Colonic mucosa (tissue), 4 donors: ENCODE measurements at regions not wholly inside any gene's neighbourhood (a gene's known extent, or its start where the extent isn't known, plus 50 kb on each side); places are given as distances from the start of the nearest gene placed in this dataset.

ENCODE experiments used
- DNase-seq: peaks from one replicate; pipeline ENCODE4 v3.0.0-alpha.2; 2020
- H3K27ac ChIP-seq: fragments of 200-600 bp; one replicate; pipeline ENCODE4 v1.8.0; 2021
- H3K27me3 ChIP-seq: fragments of 200-600 bp; one replicate; pipeline ENCODE4 v1.8.0; 2021
- H3K36me3 ChIP-seq: fragments of 200-600 bp; one replicate; pipeline ENCODE4 v1.8.0; 2021
- H3K4me1 ChIP-seq: fragments of 200-600 bp; one replicate; pipeline ENCODE4 v1.8.0; 2021; ENCODE audit warnings: mild to moderate bottlenecking
- H3K4me3 ChIP-seq: fragments of 200-600 bp; one replicate; pipeline ENCODE4 v1.8.0; 2021
- H3K9ac ChIP-seq, 2 donors: one replicate each; pipeline ENCODE4 v1.7.0; 2013; ENCODE audit warnings: control low read depth in 2 of 2, low read depth in 2 of 2, low read length in 2 of 2
- H3K9me3 ChIP-seq: fragments of 200-600 bp; one replicate; pipeline ENCODE4 v1.8.0; 2021
- CTCF ChIP-seq: fragments of 200-600 bp; IDR thresholded peaks from one replicate; pipeline ENCODE4 v1.8.0; 2022; ENCODE audit warnings: antibody characterized with exemption, mild to moderate bottlenecking
- intact Hi-C: fragments of 100-400 bp; cut with DNase I; formaldehyde crosslinking; loops from one replicate; pipeline ENCODE4 v1.14.1; 2022
- donor health status: healthy.
- donor health status: DM: no; HTN: no; CAD: no.
- donor health status: DM: no; HTN: no; CAD: no.

DNA sequence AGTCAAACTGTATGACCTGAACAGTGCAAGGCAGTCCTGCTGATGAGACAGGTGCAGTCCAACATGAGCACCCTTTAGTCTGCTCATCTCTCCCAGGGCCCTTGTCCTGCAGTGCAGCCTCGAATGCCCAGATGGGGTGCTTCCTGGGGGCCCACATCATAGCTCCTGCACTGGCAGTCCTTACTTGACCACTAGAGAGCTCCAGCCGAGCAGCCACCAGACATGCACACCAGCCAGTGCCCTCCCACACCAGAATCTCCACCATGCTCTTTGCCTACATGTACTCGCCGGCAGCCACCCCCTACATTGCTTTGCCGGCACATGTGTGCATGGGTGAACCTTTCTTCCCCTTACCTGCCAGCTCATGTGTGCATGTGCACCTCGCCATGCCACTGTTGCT, 188.8 kb upstream of the GULP1 start:
- no peak for DNase-seq
- H3K36me3 ChIP-seq: no peaks in the 10 kb centered on the region
- H3K27me3 ChIP-seq: no peaks in the 10 kb centered on the region
- H3K27ac ChIP-seq: no peak overlapping the region
- H3K9me3 ChIP-seq: no peaks in the 10 kb centered on the region
- H3K4me3 ChIP-seq: no peak overlapping the region
- intact Hi-C loops: no loop called here
- no peak overlapping the region for H3K9ac ChIP-seq
- H3K4me1 ChIP-seq: no peaks in the 10 kb centered on the region
- TF ChIP-seq CTCF: no peak

- intact Hi-C loops: no loop called here
- Histone ChIP-seq H3K9ac (no peak overlapping the region), H3K9me3 (no peaks in the 10 kb centered on the region), H3K4me3 (no peak overlapping the region), H3K4me1 (no peaks in the 10 kb centered on the region), H3K27me3 (no peaks in the 10 kb centered on the region), H3K36me3 (no peaks in the 10 kb centered on the region), H3K27ac (no peak overlapping the region)
- TF ChIP-seq CTCF: no peak
- DNase-seq: no peak
These were observed 177.7 kb upstream of the GULP1 start for GRCh38 chr2:188114014-188114413.

DNA sequence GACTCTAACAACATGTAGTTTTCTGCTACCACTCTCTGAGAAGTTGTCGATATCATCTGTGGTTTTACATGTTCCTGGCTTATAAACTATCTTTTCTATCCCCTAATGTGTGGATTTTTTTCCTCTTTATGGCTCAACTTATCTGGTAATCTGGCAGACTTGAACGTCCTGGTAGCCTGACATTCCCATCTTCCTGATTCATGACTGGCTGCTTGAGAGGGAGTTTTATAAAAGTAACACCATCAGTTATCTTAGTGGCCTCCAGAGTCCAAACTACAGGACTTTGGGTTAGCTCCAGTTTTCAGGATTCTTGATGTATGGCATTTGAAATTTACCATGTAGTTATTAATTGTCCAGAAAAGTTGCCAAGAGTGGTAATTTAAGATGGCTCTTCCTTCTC, 174.0 kb upstream of the GULP1 start:
- Histone ChIP-seq H3K36me3 (no peaks in the 10 kb centered on the region), H3K9me3 (no peaks in the 10 kb centered on the region), H3K27ac (no peak overlapping the region), H3K4me3 (no peak overlapping the region), H3K9ac (no peak overlapping the region), H3K27me3 (no peaks in the 10 kb centered on the region), H3K4me1 (no peaks in the 10 kb centered on the region)
- TF ChIP-seq CTCF: no peak
- intact Hi-C loops: no loop called here
- DNase-seq: no peak

DNA sequence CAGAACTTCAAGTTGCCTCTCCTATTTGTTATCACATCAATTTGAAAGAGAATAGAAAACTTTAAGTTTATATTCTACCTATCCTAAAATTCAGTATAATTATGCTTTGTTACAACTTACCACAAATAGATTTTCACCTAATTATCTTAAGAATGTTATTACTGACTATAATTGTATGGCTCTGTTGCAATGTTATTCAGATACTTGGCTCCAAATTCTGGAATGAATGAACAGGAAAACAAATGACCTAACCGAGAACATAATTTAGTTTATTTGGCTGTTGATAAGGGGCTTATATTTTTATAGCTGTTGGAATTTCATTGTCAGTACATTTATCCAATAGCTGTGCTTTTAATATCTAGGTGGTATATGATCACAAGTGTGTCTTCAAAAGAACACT, 173.2 kb upstream of the GULP1 start:
- H3K36me3 ChIP-seq: no peaks in the 10 kb centered on the region
- H3K9ac ChIP-seq: no peak overlapping the region
- no peaks in the 10 kb centered on the region for H3K9me3 ChIP-seq
- no peak for TF ChIP-seq CTCF
- no peaks in the 10 kb centered on the region for H3K4me1 ChIP-seq
- no peak overlapping the region for H3K27ac ChIP-seq
- no peaks in the 10 kb centered on the region for H3K27me3 ChIP-seq
- intact Hi-C loops: no loop called here
- no peak overlapping the region for H3K4me3 ChIP-seq
- DNase-seq: no peak

- Histone ChIP-seq H3K4me1 (no peaks in the 10 kb centered on the region), H3K36me3 (no peaks in the 10 kb centered on the region), H3K4me3 (no peak overlapping the region), H3K9me3 (no peaks in the 10 kb centered on the region), H3K9ac (no peak overlapping the region), H3K27ac (no peak overlapping the region), H3K27me3 (no peaks in the 10 kb centered on the region)
- no peak for DNase-seq
- intact Hi-C loops: no loop called here
- no peak for TF ChIP-seq CTCF
These were observed 172.4 kb upstream of the GULP1 start for GRCh38 chr2:188119112-188119838.
